NCI-H226 (cell line): ENCODE measurements at regions not wholly inside any gene's neighbourhood (a gene's known extent, or its start where the extent isn't known, plus 50 kb on each side); places are given as distances from the start of the nearest gene placed in this dataset.
"Not testable (repeated sequence)": the region's sequence is repeated elsewhere in the genome, so short reads cannot be mapped to it uniquely, and the experiment has no call there.

ENCODE experiments used
- DNase-seq: peaks from one replicate; pipeline ENCODE4 v3.0.0-alpha.2; 2015

DNA sequence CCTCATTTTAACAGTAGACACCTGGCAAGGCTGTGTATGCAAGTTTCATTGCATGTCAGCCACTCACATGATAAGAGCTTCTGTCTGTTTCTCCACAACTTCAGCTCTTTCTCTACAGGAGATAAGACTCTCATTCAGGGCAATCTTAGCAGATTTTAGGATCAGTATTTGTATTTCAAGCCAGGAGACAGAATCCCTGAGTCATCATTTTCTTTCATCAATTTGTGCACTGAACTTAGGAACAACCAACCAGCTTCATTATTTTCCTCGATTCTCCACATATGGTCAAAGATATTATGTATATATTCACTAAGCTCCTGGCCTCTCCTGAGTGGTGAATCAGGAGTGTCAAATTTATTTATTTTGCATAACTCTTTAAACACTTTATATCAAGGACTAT is 181.8 kb upstream of the CCNH start:
- no peak for DNase-seq

DNA sequence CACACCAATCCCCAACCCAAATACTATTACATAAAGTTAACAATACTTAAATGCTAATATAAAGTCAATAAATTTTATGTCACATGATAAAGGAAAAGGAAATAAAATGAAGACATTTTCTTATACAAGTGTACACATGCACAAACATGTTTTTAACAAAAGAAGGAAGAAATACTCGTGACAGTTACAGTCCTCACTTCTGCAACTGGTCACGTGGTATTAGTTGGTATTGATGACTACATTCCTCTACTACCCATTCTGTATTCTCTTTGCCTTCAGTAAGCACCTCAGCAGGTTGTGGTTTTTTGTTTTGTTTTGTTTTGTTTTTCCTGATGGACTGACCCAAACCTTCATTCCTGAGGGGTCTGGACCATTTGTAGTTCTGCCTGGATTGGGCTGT is 176.9 kb upstream of the CCNH start:
- no peak for DNase-seq

DNA sequence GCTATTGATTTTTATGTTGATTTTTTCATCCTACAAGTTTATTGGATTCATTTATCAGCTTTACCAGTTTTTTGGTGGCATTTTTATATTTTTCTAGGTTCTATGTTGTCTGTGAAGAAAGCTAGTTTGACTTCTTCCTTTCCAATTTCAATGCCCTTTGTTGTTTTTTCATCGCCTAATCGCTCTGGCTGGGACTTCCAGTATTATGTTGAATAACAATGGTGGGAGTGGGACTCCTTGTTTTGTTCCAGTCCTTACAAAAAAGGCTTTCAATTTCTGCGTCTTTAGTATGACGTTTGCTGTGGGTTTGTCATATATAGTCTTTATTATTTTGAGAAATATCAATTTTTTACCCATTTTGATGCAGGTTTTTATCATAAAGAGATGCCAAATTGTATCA is 175.6 kb upstream of the CCNH start:
- no peak for DNase-seq

DNA sequence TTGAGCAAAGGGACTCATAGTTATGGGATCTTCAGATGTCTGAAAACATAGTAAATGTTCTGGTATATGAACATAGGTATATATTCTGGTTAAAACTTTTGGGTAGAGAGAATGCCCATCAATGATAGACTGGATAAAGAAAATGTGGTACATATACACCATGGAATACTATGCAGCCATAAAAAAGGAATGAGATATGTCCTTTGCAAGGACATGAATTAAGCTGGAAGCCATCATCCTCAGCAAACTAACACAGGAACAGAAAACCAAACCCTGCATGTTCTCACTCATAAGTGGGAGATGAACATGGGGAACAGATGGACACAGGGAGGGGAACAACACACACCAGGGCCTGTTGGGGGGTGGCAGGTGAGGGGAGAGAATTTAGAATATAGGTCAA is 171.0 kb upstream of the CCNH start:
- not testable (repeated sequence) for DNase-seq

GRCh38 chr5:87582149-87582548 is 169.4 kb upstream of the CCNH start:
- no peak for DNase-seq

DNA sequence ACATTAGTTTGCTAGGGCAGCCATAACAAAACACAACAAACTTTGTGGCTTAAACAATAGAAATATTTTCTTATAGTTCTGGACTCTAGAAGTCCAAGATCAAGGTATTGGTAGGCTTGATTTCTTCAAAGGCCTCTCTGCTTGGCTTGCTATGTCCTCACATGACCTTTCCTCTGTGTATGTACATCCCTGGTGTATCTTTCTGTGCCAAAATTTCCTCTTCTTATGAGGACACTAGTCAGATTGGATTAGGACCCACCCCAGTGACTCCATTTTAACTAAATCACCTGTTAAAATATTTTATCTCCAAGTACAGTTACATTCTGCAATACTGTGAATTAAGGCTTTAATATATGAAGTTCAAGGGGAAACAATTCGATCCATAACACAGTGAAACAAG is 168.9 kb upstream of the CCNH start:
- DNase-seq: no peak

DNA sequence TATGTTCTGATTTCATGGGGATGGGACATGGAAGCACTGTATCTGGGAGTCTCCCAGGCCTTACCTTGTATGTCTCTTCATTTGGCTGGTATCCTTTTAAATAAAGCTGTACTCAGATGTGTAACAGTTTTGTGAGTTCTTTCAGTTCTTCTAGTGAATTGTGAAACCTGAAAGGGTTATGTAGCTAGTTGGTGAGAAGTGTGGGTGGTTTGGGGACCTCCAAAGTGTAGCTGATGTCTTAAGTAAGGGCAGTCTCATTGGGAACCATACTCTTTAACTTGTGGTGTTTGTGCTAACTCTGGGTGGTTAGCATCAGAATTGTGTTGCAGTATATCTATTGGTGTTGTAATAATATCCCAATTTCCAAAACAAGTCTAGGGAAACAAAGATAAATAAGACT is 166.9 kb upstream of the CCNH start:
- no peak for DNase-seq

GRCh38 chr5:87576867-87577266 is 164.1 kb upstream of the CCNH start:
- DNase-seq: no peak

GRCh38 chr5:87576306-87576705 is 163.6 kb upstream of the CCNH start:
- not testable (repeated sequence) for DNase-seq

- DNase-seq: no peak
Observed at GRCh38 chr5:87574106-87574505, 161.4 kb upstream of the CCNH start.

DNA sequence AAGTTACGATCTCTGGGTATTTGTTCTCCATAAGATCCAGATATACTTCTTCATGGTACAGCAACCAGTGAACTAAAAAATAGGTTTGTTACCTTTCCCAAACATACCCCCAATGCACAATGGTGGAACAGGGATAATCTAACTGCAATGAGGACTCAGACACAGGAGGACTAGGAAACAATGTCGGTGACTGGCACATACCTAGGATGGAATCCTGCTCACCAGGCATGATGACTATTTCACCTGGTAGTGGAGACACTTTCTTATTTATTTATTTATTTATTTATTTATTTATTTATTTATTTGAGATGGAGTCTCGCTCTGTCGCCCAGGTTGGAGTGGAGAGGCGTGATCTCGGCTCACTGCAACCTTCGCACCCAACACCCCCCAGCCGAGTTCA is 159.9 kb upstream of the CCNH start:
- no peak for DNase-seq

GRCh38 chr5:87572090-87572489 is 159.4 kb upstream of the CCNH start:
- DNase-seq: no peak

- no peak for DNase-seq
Observed at GRCh38 chr5:87570366-87570765, 157.6 kb upstream of the CCNH start.

DNA sequence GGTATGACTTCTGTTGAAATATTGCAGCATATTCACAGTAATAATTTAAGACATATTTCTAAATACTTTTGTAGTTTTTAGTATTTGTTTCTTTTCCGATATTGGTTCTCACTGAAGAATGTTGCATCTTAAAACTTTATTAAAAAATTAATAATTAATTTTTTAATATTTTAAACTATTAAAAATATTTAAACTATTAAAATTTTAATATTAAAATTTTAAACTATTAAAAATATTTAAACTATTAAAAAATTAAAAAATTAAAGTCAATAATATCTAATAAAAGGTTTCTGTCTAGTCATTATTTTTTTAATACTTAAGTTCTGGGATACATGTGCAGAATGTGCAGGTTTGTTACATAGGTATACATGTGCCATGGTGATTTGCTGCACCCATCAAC is 149.3 kb upstream of the CCNH start:
- DNase-seq: no peak

DNA sequence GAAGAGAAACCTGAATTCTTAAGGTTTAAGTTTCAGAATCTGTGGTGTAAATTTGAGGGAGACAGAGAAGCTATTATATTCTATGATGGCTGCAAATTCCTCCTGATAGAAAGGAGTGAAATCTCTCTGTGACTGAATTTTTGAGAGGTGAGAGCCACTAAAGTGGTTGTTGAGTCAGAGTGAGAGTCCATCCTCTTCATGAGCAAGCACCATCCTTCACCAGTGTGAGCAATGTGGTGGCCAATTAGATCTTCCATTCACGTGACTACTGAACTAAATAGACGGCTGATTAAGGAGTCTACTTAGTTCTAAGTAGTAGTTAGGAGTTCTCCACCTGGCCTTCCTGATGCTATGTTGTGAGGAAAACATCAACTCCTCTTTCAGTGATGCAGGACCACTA is 147.8 kb upstream of the CCNH start:
- no peak for DNase-seq

DNA sequence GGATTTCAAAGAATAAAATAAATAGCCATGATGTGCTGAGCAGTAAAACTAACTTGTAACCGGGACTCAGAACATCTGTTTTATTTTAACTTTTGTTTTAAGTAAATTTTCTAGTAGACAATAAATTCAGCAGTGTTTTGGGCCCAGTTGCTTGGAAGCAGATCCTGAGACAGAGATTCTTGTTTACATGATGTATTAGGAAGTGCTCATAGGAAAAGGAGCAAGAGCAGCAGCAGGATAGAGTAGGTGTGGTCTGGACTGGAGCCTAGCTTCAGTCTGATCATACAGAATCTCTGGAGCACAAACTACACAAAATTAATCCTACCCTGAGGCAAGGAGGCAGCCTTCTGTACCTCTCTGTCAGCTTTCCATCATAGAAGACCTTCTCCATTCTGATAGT is 139.2 kb upstream of the CCNH start:
- no peak for DNase-seq

GRCh38 chr5:87541676-87542075 is 128.9 kb upstream of the CCNH start:
- DNase-seq: no peak

GRCh38 chr5:87541033-87541432 is 128.3 kb upstream of the CCNH start:
- DNase-seq: peak; percentile 55

GRCh38 chr5:87539839-87540238 is 127.1 kb upstream of the CCNH start:
- DNase-seq: no peak

DNA sequence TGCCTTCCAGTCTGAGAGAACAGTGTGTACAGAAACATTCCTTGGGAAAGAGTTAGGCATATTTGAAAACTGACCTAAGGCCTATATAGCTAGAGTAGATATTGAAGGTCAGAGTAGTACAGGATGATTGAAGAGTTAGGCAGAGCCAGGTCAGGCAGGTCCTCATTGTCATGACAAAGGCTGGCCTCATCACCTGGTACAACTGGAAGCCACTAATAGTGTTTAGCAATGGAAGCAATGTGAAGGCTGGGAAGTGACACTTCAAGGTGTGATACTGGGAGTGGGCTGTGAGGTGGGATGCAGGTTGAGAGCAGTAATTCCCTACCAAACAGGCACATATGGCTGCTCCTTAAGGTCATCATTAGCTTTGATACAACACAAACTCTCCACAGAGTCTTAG is 123.6 kb upstream of the CCNH start:
- no peak for DNase-seq

DNA sequence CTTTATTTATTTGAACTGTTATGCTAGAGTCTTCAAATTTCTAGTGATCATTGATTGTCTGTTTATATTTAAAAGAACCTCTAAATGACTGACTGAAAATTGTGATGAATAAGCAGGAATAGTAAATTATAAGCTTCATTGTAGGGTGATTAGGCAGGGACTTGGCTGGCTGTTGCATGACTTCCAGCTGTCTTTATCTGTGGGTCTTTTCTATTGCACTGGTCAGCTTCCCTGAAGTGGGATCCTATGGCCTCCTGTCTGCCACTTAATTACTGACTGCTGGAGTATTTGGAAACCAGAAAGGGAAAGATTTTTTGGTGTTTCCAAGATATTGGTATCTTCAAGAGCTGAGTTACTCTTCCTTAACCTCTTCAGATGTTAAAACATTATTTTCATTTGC is 123.0 kb upstream of the CCNH start:
- no peak for DNase-seq

- DNase-seq: no peak
Observed at GRCh38 chr5:87529486-87530076, 116.9 kb upstream of the CCNH start.

DNA sequence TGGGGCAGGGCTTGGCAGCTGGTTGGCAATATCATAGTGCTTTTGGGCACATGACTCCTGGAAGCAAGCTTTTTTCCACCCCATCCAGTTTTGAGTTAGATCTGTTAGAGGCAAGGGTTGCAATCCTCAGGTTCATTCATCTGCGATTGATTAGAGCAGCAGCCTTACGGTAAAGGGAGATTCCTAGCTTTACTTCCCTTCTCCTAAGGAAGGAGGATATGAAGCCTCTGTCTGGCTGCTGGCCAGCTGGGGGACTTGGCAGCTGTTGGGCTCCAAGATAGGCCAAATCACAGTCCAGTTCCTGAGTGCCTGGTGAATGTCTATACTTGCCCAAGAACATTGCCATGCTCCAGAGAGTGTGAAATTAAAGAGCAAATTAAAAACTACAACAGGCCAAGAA is 113.4 kb upstream of the CCNH start:
- no peak for DNase-seq

DNA sequence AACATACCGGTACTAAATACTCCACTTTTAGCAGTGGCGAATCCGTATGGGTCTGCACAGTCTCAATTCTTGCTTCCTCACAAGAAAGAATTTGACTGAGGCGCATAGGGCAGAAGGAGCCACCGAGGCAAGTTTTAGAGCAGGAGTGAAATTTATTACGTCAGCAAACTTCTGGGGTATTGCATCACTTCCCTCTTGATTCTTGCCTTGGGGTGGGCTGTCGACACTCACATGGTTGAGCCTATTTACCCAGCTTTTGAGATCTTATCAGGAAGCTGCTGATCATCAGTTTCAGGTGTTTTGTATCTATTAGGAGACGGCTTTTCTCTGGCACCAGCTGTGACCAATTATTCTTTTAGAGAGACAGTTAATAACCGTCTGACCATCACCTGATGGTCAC is 111.5 kb upstream of the CCNH start:
- no peak for DNase-seq

GRCh38 chr5:87511778-87512177 is 99.0 kb upstream of the CCNH start:
- DNase-seq: not testable (repeated sequence)

- no peak for DNase-seq
Observed at GRCh38 chr5:87503004-87503403, 90.3 kb upstream of the CCNH start.
